GM21367 (cell line): ENCODE measurements at regions not wholly inside any gene's neighbourhood (a gene's known extent, or its start where the extent isn't known, plus 50 kb on each side); places are given as distances from the start of the nearest gene placed in this dataset.
"Not testable (repeated sequence)": the region's sequence is repeated elsewhere in the genome, so short reads cannot be mapped to it uniquely, and the experiment has no call there.

ENCODE experiments used
- ATAC-seq: cut with Tn5 transposase; IDR thresholded peaks from one replicate; pipeline ENCODE4 v1.9.1; 2021; ENCODE audit not compliant: unreplicated experiment

GRCh38 chr2:4803396-4803795, 888.8 kb upstream of the SOX11 start:
- no peak for ATAC-seq

DNA sequence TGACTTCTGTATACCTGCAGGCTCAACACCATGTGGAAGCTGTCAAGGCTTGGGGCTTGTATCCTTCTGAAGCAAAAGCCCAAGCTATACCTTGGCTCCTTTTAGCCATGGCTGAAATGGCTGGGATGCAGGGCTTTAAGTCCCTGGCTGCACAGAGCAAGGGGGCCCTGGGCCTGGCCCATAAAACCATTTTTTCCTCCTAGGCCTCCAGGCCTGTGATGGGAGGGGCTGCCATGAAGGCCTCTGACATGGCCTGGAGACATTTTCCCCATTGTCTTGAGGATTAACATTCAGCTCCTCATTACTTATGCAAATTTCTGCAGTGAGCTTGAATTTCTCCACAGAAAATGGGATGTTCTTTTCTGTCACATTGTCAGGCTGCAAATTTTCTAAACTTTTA, 878.0 kb upstream of the SOX11 start:
- not testable (repeated sequence) for ATAC-seq

DNA sequence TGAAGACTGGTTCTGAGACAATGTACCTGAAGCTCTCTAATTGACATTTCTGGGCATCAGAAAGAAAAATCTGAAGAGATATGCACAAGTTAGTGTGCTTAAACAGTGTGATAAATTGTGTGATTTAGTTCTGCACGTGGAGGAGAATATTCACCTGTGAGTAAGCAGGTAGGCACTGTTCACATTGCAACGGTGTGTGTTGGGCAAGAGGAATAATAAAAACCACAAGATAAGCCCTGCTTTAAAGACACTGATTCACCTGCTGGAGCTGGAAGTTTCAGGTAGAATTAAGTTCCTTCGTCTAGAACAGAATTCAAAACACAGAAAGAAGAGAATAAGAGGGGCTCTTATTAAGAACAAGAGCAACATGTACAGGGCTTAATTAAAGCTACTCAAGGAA, 864.3 kb upstream of the SOX11 start:
- ATAC-seq: no peak

DNA sequence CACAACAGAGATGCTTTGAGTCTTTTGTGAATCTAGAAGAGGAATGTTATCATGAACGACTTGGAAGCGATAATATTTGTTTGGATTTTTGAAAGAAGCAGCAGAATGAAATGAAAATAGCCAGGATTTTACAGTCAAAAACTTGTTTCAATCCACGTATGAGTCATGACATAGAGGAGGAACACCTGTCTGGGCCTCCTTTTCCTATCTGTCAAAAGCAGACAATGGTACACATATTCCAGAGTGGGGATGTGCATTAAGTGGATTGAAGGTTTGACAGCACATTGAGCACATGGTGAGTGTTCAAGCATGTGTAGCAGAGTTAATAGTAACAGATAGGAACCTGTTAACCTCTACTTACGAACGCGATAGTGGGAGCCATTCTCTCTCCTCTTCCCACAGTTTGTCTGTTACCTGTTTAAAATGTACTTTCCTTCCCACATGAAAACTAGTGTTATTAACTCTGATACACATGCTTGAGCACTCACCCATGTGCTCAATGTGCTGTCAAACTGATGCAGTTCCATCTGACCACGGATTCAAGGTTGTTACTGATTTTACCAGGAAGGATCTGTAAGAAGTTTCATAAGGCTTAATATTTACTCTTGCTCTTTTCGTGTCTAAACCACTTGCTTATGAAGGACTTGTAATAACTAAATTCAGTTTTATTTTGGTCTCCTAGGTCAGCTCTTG, 863.4 kb upstream of the SOX11 start:
- ATAC-seq: no peak

DNA sequence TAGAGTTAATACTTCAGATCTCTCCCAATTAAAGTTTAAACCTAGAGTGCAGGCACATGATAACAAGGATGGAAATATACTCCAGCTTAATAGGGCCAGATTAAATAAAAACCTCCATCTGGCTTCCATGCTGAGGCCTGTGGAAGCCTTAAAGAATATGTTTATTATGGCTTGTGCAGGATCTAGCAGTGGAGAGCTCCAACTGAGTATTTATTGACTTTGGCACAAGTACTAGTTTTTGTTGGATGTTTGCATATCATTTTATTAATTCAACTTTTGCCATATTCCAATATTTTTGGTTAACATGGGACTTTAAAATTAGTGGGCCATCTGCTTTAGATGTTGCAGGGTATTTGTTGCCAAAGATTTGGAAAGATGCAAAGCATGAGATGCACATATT, 860.4 kb upstream of the SOX11 start:
- ATAC-seq: no peak

DNA sequence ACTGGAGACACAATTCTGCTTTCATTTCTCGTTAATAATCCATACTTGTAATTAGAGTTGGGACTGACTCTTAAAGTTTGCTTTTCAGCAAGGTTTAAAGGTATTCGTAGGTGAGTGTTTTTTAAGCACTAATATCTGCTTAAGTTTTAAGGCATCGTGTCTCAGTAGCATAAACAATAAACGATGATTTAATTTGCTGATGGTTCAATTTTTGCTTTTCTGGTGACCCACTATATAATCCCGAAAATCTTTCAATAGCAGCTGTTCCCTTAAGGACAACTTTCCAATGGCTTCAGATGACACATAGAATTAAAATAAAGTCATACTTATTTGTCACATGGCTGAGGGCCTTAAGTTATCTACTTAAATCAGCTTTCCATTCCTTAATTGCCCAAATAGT, 859.5 kb upstream of the SOX11 start:
- ATAC-seq: no peak

- no peak for ATAC-seq
Observed at GRCh38 chr2:4838626-4839025, 853.6 kb upstream of the SOX11 start.

GRCh38 chr2:4840791-4841190, 851.4 kb upstream of the SOX11 start:
- no peak for ATAC-seq

GRCh38 chr2:4844881-4845280, 847.3 kb upstream of the SOX11 start:
- no peak for ATAC-seq

DNA sequence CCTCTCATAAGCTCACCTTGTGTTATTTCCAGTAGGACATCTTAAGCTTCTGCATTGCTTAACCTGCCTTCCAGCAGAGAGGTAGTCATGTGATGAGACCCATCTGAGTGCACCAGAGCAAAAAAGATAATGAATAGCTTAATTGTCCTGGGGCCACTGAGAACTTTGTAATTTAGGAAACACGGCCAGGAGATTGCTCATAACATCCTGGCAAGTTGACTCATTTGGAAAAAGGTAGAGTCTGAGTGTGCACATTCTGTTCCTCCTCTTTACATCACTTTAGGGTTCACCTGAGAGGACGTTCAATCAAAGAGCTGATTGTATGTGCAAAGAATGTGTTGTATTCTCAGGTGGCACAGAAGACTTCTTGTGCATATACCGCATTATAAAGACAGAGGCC, 830.2 kb upstream of the SOX11 start:
- ATAC-seq: no peak

DNA sequence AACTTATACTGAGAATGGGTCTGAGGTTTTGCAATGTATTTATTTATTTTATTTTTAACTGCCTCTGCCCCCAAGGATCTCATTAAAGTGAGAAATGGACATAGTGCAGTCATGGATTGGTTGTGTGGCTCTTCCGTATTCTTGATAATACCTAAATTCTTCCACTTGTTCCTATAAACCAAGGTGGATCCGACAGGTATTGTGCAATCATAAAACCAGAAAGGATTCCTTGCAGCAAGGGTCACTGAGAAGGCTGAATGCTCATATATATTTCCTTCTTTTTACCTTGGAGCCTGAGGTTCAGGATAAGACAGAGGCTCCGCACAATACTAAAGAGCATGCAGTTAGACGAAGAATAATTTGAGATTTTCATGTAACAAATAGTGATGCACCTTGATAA, 826.0 kb upstream of the SOX11 start:
- no peak for ATAC-seq

DNA sequence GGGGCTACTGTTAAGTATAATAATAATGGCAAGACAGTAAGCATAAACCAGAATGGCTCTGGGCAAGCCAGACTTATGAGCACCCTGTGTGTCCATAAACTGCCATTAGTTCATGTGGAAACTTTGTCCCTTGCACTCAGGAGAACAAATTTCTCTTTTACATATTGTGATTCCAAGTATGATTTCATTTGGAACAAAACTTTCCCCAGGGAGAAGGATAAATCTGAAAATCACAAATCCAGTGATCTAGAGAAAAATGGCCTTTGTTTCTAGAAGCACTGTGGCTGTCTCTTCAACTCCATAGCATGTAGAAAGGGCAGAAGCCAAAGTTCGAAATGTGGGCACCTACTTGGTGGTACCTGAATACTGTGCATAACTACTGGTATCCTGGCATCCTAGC, 823.7 kb upstream of the SOX11 start:
- ATAC-seq: no peak

GRCh38 chr2:4869154-4869553, 823.0 kb upstream of the SOX11 start:
- ATAC-seq: no peak

GRCh38 chr2:4873364-4873763, 818.8 kb upstream of the SOX11 start:
- ATAC-seq: no peak

DNA sequence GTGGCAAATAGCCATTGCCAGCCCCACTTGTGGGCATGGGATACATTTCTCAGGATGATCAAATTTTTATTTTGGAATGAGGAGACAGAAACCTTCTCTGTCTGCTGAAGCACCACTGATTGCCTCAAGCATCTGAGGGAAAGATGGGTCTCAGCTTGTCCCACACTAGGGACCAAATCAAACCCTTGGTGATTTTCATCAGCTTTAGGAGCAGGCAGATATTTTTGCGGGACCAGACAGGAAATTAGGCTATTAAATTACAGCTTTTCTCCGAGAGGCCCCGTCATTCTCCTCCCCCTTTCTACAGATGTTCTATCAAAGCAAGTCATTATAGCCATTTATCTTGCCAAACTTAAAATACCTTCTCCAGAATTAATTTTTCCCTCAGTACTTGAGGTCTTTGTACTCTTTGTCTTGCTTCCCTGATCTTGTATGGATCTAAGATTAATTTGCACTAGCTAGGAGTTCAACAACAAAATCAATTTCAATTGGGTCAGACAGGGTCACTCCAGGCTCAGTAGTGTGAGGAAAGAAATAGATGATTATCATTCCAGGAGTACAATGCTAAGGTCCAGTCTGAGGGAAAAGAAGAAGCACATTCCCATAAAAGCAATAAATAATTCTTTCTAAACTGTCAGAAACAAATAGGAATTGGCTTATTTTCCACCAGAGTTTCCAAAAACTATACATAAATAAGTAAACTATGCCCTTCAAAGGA, 818.1 kb upstream of the SOX11 start:
- no peak for ATAC-seq

GRCh38 chr2:4882421-4882820, 809.8 kb upstream of the SOX11 start:
- ATAC-seq: no peak

GRCh38 chr2:4882941-4883340, 809.2 kb upstream of the SOX11 start:
- no peak for ATAC-seq

- ATAC-seq: no peak
Observed at GRCh38 chr2:4883375-4883774, 808.8 kb upstream of the SOX11 start.

DNA sequence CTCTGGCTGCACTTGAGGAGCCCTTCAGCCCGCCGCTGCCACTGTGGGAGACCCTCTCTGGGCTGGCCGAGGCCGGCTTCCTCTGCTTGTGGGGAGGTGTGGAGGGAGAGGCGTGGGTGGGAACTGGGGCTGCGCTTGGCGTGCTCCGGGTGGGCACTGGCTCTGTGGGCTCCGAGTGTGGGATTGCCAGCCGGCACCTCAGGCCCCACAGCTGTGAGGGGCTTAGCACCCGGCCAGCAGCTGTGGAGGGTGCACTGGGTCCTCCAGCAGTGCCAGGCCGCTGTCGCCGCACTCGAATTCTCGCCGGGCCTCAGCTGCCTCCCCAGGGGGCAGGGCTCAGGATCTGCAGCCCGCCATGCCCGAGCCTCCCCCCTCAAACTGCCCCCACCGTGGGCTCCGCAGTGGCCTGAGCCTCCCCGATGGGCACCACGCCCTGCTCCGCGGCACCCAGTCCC, 808.0 kb upstream of the SOX11 start:
- ATAC-seq: no peak

DNA sequence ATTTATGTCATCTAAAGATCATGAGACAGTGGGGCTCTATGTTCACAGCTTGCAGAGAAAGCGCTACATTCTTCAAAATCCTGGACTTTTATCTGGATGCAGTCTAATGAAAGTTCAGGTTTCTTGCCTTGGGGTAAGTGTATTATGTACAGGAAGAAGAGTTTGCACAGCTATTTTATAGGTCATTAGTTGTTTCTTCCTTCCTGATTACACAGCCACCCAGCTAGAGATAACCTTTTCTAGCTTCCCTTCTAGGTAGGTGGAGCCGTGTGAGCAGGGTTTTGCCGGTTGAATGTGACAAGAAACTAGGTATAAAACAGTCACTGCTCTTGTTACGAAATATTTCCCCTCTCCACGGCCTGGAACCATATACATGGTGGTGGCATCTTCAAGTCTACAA, 800.8 kb upstream of the SOX11 start:
- no peak for ATAC-seq

- ATAC-seq: no peak
Observed at GRCh38 chr2:4895371-4895770, 796.8 kb upstream of the SOX11 start.

DNA sequence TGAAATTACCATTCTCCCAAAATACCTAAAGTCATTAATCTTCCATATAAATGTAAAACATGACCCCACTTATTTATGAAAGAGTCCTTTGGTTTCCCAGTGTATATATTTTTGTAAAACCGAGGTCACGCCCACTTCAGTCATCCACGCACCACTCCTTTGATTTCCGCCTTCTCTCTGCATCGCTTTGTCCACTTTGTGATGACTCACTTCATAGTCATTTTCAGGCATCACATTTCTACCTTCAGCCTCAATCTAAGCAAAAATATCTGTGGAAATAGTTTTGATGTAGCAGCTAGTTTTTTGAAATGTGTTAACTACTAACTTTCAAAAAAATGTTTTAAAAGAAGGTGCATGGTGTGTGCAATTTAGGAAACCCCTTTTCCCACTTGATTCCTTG, 793.5 kb upstream of the SOX11 start:
- ATAC-seq: no peak

DNA sequence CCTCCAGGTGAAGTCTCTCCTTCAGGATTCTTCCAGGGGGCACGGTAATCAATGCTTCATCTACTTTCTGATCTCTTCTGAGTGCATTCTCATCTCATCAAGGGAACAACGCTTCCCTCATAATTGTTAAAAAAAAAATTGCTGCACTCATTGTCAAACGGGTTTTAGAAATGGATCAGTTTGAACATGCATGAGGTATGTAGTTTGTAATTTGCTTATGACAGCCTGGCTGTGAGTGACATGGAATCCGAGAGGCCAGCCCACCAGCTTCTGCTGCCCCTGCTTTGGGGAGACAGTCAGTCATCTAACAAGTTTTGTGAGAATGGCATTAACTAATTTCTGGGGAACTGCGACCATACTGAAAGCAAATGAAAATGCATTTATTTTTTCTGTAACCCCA, 791.9 kb upstream of the SOX11 start:
- ATAC-seq: no peak
